ENCODE measurements at regions not wholly inside any gene's neighbourhood (a gene's known extent, or its start where the extent isn't known, plus 50 kb on each side); places are given as distances from the start of the nearest gene placed in this dataset.

DNA sequence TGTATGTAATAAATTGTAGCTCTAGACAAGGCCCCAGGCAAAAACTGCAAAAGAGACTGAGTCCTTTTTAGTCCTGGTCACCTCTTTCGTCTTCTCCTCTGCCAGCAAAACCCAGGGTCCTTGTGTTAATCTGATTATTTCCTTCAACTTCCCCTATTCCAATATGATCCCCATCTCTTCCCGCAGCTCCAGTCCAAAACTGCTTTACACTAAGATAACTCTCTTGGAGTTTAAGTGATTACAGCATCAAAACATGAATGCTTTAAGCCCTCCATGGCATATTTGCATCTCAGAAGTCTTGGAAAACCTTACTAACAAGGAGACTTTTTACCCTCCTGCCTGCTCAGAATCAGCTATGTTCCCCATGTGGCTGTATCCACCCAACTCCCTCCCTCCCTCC, 59.3 kb downstream of the MAGEA1 start:
- no peaks in the 10 kb centered on the region for H3K36me3 ChIP-seq (ENCODE audit: insufficient read depth, insufficient read length, low read length)
- H3K4me1 ChIP-seq (ENCODE audit: insufficient read depth, insufficient read length), result no peaks in the 10 kb centered on the region
- no peak for TF ChIP-seq ZNF274 (IDR thresholded peaks at IDR 0.05; ENCODE audit: low read depth, low read length)
- no peak for TF ChIP-seq SUZ12 (IDR thresholded peaks at IDR 0.05; ENCODE audit: extremely low read depth, insufficient read depth, insufficient read length)
- no peak for DNase-seq (ENCODE audit: low read depth, low spot score)
- H3K9ac ChIP-seq (ENCODE audit: insufficient read length, low read depth), result no peak overlapping the region
- no peaks in the 10 kb centered on the region for H3K27me3 ChIP-seq (ENCODE audit: insufficient read depth, insufficient read length)
- H3K4me3 ChIP-seq (ENCODE audit: insufficient read length, low read depth), result no peak overlapping the region
- no peaks in the 10 kb centered on the region for H3K9me3 ChIP-seq (ENCODE audit: insufficient read depth, low read length)

Data from NT2/D1 (cell line).